WTC11 (cell line): ENCODE measurements at regions not wholly inside any gene's neighbourhood (a gene's known extent, or its start where the extent isn't known, plus 50 kb on each side); places are given as distances from the start of the nearest gene placed in this dataset.
"Not testable (repeated sequence)": the region's sequence is repeated elsewhere in the genome, so short reads cannot be mapped to it uniquely, and the experiment has no call there.

Experiments used
- ATAC-seq: fragments of 200-7000 bp; cut with Tn5 transposase; 2 replicates; pipeline ENCODE4 v1.10.0; 2021; ENCODE audit warnings: mild to moderate bottlenecking, moderate library complexity
- CTCF ChIA-PET: fragments of 300-600 bp; sonication (Branson Sonifier 250); formaldehyde crosslinking; loops from one replicate; lab custom pipeline; 2021; ENCODE audit warnings: antibody characterized with exemption; lab: Charles Lee
- POLR2A ChIA-PET: fragments of 350-600 bp; sonication (Branson Sonifier 250); formaldehyde crosslinking; loops from one replicate; lab custom pipeline; 2021; ENCODE audit warnings: antibody characterized with exemption; lab: Charles Lee
- DNase-seq: peaks from one replicate; pipeline ENCODE4 v3.0.0; 2021; ENCODE audit warnings: low spot score
- H3K27ac Mint-ChIP-seq: 2 replicates; pipeline ENCODE4 v1.8.0; 2021; ENCODE audit warnings: mixed read lengths
- H3K27me3 Mint-ChIP-seq: 2 replicates; pipeline ENCODE4 v1.8.0; 2021; ENCODE audit warnings: low read depth, mild to moderate bottlenecking, moderate library complexity, mixed read lengths
- H3K36me3 Mint-ChIP-seq: 2 replicates; pipeline ENCODE4 v1.8.0; 2021; ENCODE audit warnings: mixed read lengths
- H3K4me1 Mint-ChIP-seq: 2 replicates; pipeline ENCODE4 v1.8.0; 2022; ENCODE audit warnings: mixed read lengths
- H3K4me3 Mint-ChIP-seq: 2 replicates; pipeline ENCODE4 v1.8.0; 2021; ENCODE audit warnings: mild to moderate bottlenecking, moderate library complexity, mixed read lengths
- H3K9me3 Mint-ChIP-seq: 2 replicates; pipeline ENCODE4 v1.8.0; 2021; ENCODE audit warnings: mixed read lengths
- ATF2 ChIP-seq: sonication (generic); formaldehyde crosslinking; IDR thresholded peaks from 2 replicates; pipeline ENCODE4 v1.8.1; 2022; ENCODE audit warnings: low read depth, missing genetic modification reagents, borderline replicate concordance
- ELF4 ChIP-seq: sonication (generic); formaldehyde crosslinking; IDR thresholded peaks from 2 replicates; pipeline ENCODE4 v1.8.1; 2022; ENCODE audit warnings: low read depth, mild to moderate bottlenecking, moderate library complexity, missing genetic modification reagents
- EMX1 ChIP-seq: fragments of 250-450 bp; sonication (Bioruptor Pico); IDR thresholded peaks from 2 replicates; pipeline ENCODE4 v1.8.0; 2021; ENCODE audit warnings: mild to moderate bottlenecking
- ESRRA ChIP-seq: sonication (generic); formaldehyde crosslinking; IDR thresholded peaks from 2 replicates; pipeline ENCODE4 v1.8.1; 2022; ENCODE audit warnings: mild to moderate bottlenecking, missing genetic modification reagents, borderline replicate concordance
- FOXP4 ChIP-seq: sonication (generic); formaldehyde crosslinking; IDR thresholded peaks from 2 replicates; pipeline ENCODE4 v1.8.0; 2022; ENCODE audit warnings: mild to moderate bottlenecking, missing genetic modification reagents
- GRHL2 ChIP-seq: fragments of 250-450 bp; sonication (Bioruptor Pico); IDR thresholded peaks from 2 replicates; pipeline ENCODE4 v1.8.0; 2022; ENCODE audit warnings: mild to moderate bottlenecking, moderate library complexity; ENCODE audit not compliant: insufficient replicate concordance, severe bottlenecking
- GTF2I ChIP-seq: fragments of 250-450 bp; sonication (Bioruptor Pico); conservative IDR thresholded peaks from 2 replicates; pipeline ENCODE4 v1.4.0; 2021; ENCODE audit warnings: mild to moderate bottlenecking
- HMGA2 ChIP-seq: fragments of 250-450 bp; sonication (Bioruptor Pico); IDR thresholded peaks from 2 replicates; pipeline ENCODE4 v1.4.0; 2021; ENCODE audit warnings: mild to moderate bottlenecking, moderate library complexity
- IRF1 ChIP-seq: sonication (generic); formaldehyde crosslinking; IDR thresholded peaks from 2 replicates; pipeline ENCODE4 v1.8.0; 2023; ENCODE audit warnings: missing genetic modification reagents
- KAT7 ChIP-seq: sonication (generic); formaldehyde crosslinking; IDR thresholded peaks from 2 replicates; pipeline ENCODE4 v1.8.1; 2023; ENCODE audit warnings: missing genetic modification reagents, mild to moderate bottlenecking, borderline replicate concordance
- MYBL2 ChIP-seq: sonication (generic); formaldehyde crosslinking; IDR thresholded peaks from 2 replicates; pipeline ENCODE4 v1.8.1; 2023; ENCODE audit warnings: mild to moderate bottlenecking, moderate library complexity, missing genetic modification reagents
- NFATC4 ChIP-seq: fragments of 250-450 bp; sonication (Bioruptor Pico); IDR thresholded peaks from 2 replicates; pipeline ENCODE4 v1.9.0; 2021; ENCODE audit warnings: mild to moderate bottlenecking
- NFE2L1 ChIP-seq: sonication (generic); formaldehyde crosslinking; IDR thresholded peaks from 2 replicates; pipeline ENCODE4 v1.8.1; 2023; ENCODE audit warnings: missing genetic modification reagents
- NR1H2 ChIP-seq: sonication (generic); formaldehyde crosslinking; IDR thresholded peaks from 2 replicates; pipeline ENCODE4 v1.9.0; 2021; ENCODE audit warnings: mild to moderate bottlenecking, moderate library complexity, missing genetic modification reagents
- NR2C2 ChIP-seq: sonication (generic); formaldehyde crosslinking; IDR thresholded peaks from 2 replicates; pipeline ENCODE4 v1.8.0; 2022; ENCODE audit warnings: mild to moderate bottlenecking, missing genetic modification reagents
- PRRX2 ChIP-seq: fragments of 250-450 bp; sonication (Bioruptor Pico); IDR thresholded peaks from 2 replicates; pipeline ENCODE4 v1.8.0; 2021; ENCODE audit warnings: mild to moderate bottlenecking
- SMAD3 ChIP-seq: sonication (generic); formaldehyde crosslinking; IDR thresholded peaks from 2 replicates; pipeline ENCODE4 v1.8.0; 2022; ENCODE audit warnings: missing genetic modification reagents, mild to moderate bottlenecking, borderline replicate concordance
- TP53 ChIP-seq: sonication (generic); formaldehyde crosslinking; IDR thresholded peaks from 2 replicates; pipeline ENCODE4 v1.8.1; 2023; ENCODE audit warnings: mild to moderate bottlenecking, missing genetic modification reagents
- USF1 ChIP-seq: sonication (generic); formaldehyde crosslinking; IDR thresholded peaks from 2 replicates; pipeline ENCODE4 v1.8.0; 2022; ENCODE audit warnings: mild to moderate bottlenecking, missing genetic modification reagents
- USF2 ChIP-seq: sonication (generic); formaldehyde crosslinking; IDR thresholded peaks from 2 replicates; pipeline ENCODE4 v1.8.1; 2023; ENCODE audit warnings: mild to moderate bottlenecking, missing genetic modification reagents, moderate library complexity
- ZBTB21 ChIP-seq: sonication (generic); formaldehyde crosslinking; IDR thresholded peaks from 2 replicates; pipeline ENCODE4 v1.8.1; 2023; ENCODE audit warnings: mild to moderate bottlenecking, missing genetic modification reagents, borderline replicate concordance
- ZMAT4 ChIP-seq: fragments of 250-450 bp; sonication (Bioruptor Pico); IDR thresholded peaks from 2 replicates; pipeline ENCODE4 v1.9.0; 2021; ENCODE audit warnings: mild to moderate bottlenecking
- ZNF121 ChIP-seq: sonication (generic); formaldehyde crosslinking; IDR thresholded peaks from 2 replicates; pipeline ENCODE4 v1.8.0; 2023; ENCODE audit warnings: missing genetic modification reagents
- ZNF219 ChIP-seq: sonication (generic); formaldehyde crosslinking; IDR thresholded peaks from 2 replicates; pipeline ENCODE4 v1.8.0; 2023; ENCODE audit warnings: missing genetic modification reagents, mild to moderate bottlenecking, borderline replicate concordance
- ZNF423 ChIP-seq: fragments of 250-450 bp; sonication (Bioruptor Pico); IDR thresholded peaks from 2 replicates; pipeline ENCODE4 v2.1.2; 2022; ENCODE audit warnings: mild to moderate bottlenecking, moderate library complexity
- ZNF512 ChIP-seq: sonication (generic); formaldehyde crosslinking; IDR thresholded peaks from 2 replicates; pipeline ENCODE4 v1.8.1; 2022; ENCODE audit warnings: missing genetic modification reagents, borderline replicate concordance

- peaks cover 44% of the 10 kb centered on the region for H3K4me1 Mint-ChIP-seq
- no peak for DNase-seq
- CTCF ChIA-PET: interaction anchor here (0.6 to 3.5 kb wide), 8 partner anchors 12 to 254 kb away, joined by 3 to 20 read pairs (median 3); no protein-coding TSS in a partner anchor
- ATAC-seq: no peak
- H3K4me3 Mint-ChIP-seq: no peak overlapping the region
- no peak for TF ChIP-seq NFATC4 (CRISPR knock-in tag)
- TF ChIP-seq HMGA2 (CRISPR knock-in tag): no peak
- TF ChIP-seq ZNF121 (CRISPR knock-in tag): no peak
- TF ChIP-seq ESRRA (CRISPR knock-in tag): no peak
- TF ChIP-seq TP53: no peak
- TF ChIP-seq ZNF512 (CRISPR knock-in tag): no peak
- no peak for TF ChIP-seq ELF4
- no peak for TF ChIP-seq KAT7
- TF ChIP-seq GTF2I (CRISPR knock-in tag): no peak
- TF ChIP-seq MYBL2 (CRISPR knock-in tag): no peak
- no peak for TF ChIP-seq IRF1 (CRISPR knock-in tag)
- no peak for TF ChIP-seq EMX1
- TF ChIP-seq SMAD3 (CRISPR knock-in tag): no peak
- TF ChIP-seq NR2C2 (CRISPR knock-in tag): no peak
- no peak for TF ChIP-seq USF1 (CRISPR knock-in tag)
- no peak for TF ChIP-seq GRHL2 (CRISPR knock-in tag)
- TF ChIP-seq ZNF219 (CRISPR knock-in tag): no peak
- peak overlapping the region; percentile 71; the same call in 1 of the 2 replicates for H3K27ac Mint-ChIP-seq
- peaks cover 24% of the 10 kb centered on the region for H3K9me3 Mint-ChIP-seq
- H3K27me3 Mint-ChIP-seq: peaks cover 5% of the 10 kb centered on the region
- POLR2A ChIA-PET: no interaction called here
- H3K36me3 Mint-ChIP-seq: peaks cover 20% of the 10 kb centered on the region
These were observed 135.2 kb upstream of the RFLNA start for GRCh38 chr12:124159655-124160054.

GRCh38 chr12:124160097-124160756 is 134.7 kb upstream of the RFLNA start:
- peak overlapping the region; percentile 71; the same call in 1 of the 2 replicates for H3K27ac Mint-ChIP-seq
- ATAC-seq (peak; percentile 60), DNase-seq (no peak)
- TF ChIP-seq ATF2 (no peak), PRRX2 (CRISPR knock-in tag) (no peak), ZNF423 (CRISPR knock-in tag) (no peak), EMX1 (no peak), NFE2L1 (no peak), ZMAT4 (CRISPR knock-in tag) (no peak), FOXP4 (no peak), USF2 (no peak), NR1H2 (CRISPR knock-in tag) (no peak), ZBTB21 (CRISPR knock-in tag) (no peak)
- POLR2A ChIA-PET: interaction anchor here (0.6 kb wide), 1 partner anchor 77 kb away, joined by 3 read pairs; no protein-coding TSS in a partner anchor
- H3K4me1 Mint-ChIP-seq: peaks cover 44% of the 10 kb centered on the region
- no peak overlapping the region for H3K4me3 Mint-ChIP-seq
- CTCF ChIA-PET: interaction anchor here (0.6 to 3.5 kb wide), 6 partner anchors 13 to 128 kb away, joined by 3 to 20 read pairs (median 3); no protein-coding TSS in a partner anchor
- H3K9me3 Mint-ChIP-seq: peaks cover 30% of the 10 kb centered on the region
- peaks cover 26% of the 10 kb centered on the region for H3K36me3 Mint-ChIP-seq
- peaks cover 8% of the 10 kb centered on the region for H3K27me3 Mint-ChIP-seq

- H3K4me3 Mint-ChIP-seq, ATAC-seq, H3K27me3 Mint-ChIP-seq, DNase-seq, H3K27ac Mint-ChIP-seq, POLR2A ChIA-PET: not testable (repeated sequence)
- CTCF ChIA-PET: interaction anchor here (0.7 to 0.9 kb wide), 3 partner anchors 79 to 112 kb away, joined by 3 to 4 read pairs (median 3); no protein-coding TSS in a partner anchor
- peaks cover 38% of the 10 kb centered on the region for H3K9me3 Mint-ChIP-seq
- H3K36me3 Mint-ChIP-seq: peaks cover 35% of the 10 kb centered on the region
- H3K4me1 Mint-ChIP-seq: peaks cover 44% of the 10 kb centered on the region
These were observed 133.5 kb upstream of the RFLNA start for GRCh38 chr12:124161402-124161801.
